OCI-LY3 (cell line): ENCODE measurements at regions not wholly inside any gene's neighbourhood (a gene's known extent, or its start where the extent isn't known, plus 50 kb on each side); places are given as distances from the start of the nearest gene placed in this dataset.

Experiments
- EZH2phosphoT487 ChIP-seq: fragments of 200-600 bp; shearing (Covaris generic); IDR thresholded peaks from 2 replicates; pipeline ENCODE4 v1.6.1; 2018; ENCODE audit warnings: antibody characterized with exemption, mixed run types, low read depth
- TF ChIP-seq, protein P1 (sequence below): fragments of 200-600, 300-600 bp; sonication (generic); IDR thresholded peaks from 2 replicates; pipeline ENCODE4 v1.5.1; 2014; ENCODE audit warnings: antibody characterized with exemption, low read length, low read depth

DNA sequence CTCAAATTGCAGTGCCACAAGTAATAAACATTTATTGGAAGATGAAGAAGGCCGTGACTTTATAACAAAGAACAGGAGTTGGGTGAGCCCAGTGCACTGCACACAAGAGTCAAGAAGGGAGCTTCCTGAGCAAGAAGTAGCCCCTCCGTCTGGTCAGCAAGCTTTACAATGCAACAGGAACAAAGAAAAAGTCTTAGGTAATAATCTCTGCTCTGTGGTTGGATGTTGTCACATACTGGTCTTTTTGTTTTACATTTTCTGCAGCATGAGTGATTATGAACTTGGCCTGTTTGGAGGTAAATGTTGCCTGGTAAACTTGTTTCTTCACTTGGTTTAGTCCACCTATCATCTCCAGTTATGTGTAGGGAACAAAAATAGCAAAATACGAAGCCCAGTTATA, 157.2 kb downstream of the KDM5D start:
- TF ChIP-seq, protein P1, sequence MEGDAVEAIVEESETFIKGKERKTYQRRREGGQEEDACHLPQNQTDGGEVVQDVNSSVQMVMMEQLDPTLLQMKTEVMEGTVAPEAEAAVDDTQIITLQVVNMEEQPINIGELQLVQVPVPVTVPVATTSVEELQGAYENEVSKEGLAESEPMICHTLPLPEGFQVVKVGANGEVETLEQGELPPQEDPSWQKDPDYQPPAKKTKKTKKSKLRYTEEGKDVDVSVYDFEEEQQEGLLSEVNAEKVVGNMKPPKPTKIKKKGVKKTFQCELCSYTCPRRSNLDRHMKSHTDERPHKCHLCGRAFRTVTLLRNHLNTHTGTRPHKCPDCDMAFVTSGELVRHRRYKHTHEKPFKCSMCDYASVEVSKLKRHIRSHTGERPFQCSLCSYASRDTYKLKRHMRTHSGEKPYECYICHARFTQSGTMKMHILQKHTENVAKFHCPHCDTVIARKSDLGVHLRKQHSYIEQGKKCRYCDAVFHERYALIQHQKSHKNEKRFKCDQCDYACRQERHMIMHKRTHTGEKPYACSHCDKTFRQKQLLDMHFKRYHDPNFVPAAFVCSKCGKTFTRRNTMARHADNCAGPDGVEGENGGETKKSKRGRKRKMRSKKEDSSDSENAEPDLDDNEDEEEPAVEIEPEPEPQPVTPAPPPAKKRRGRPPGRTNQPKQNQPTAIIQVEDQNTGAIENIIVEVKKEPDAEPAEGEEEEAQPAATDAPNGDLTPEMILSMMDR, result no peak
- TF ChIP-seq EZH2phosphoT487, result no peak
